ENCODE measurements at regions not wholly inside any gene's neighbourhood (a gene's known extent, or its start where the extent isn't known, plus 50 kb on each side); places are given as distances from the start of the nearest gene placed in this dataset.

DNA sequence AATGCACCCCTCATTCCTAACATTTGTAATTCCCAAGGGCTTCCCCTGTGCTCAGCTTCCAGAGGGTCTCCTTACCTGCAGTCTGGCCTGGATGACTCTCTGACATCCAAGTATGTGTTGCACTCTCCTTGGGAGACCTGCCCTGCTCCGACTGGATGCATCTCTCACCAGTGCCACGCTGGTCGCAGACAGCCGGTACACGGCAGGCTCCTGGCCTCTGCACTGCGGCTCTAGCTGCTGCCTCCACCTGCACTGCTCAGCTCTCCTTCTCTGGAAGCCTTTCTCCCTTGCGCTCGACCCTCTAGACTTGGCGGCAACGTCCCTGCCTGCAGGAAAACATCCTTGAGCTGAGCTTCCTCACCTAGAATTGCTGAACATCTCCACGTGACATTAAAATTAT is 685.9 kb downstream of the BRD1 start:
- Histone ChIP-seq H2BK120ac (ENCODE audit: low read depth, low read length) (no peak overlapping the region), H2BK5ac (ENCODE audit: low read depth, low read length, poor library complexity, severe bottlenecking) (no peak overlapping the region), H3K4me3 (ENCODE audit: insufficient read depth, low read depth, low read length) (no peak overlapping the region), H2AK9ac (replicated peaks; ENCODE audit: low read depth, low read length, poor library complexity) (no peak overlapping the region), H3K27me3 (ENCODE audit: control insufficient read depth, insufficient read depth, low read length) (no peaks in the 10 kb centered on the region), H3K79me1 (ENCODE audit: low read depth in 1 of 2, low read length in 2 of 2) (no peaks in the 10 kb centered on the region), H3K4me2 (ENCODE audit: low read depth, low read length) (no peak overlapping the region), H3K4ac (ENCODE audit: low read depth, low read length) (no peak overlapping the region), H2BK20ac (ENCODE audit: low read depth, low read length) (no peak overlapping the region), H4K5ac (ENCODE audit: low read depth, low read length) (no peak overlapping the region), H2AFZ (replicated peaks; ENCODE audit: low read length, poor library complexity) (no peak overlapping the region), H2BK15ac (ENCODE audit: low read depth, low read length) (no peak overlapping the region), H3K27ac (ENCODE audit: insufficient read depth, low read length) (no peak overlapping the region), H4K20me1 (ENCODE audit: insufficient read depth, low read length) (no peaks in the 10 kb centered on the region), H3K56ac (ENCODE audit: extremely low read depth, insufficient read depth, low read length) (no peak overlapping the region), H3K9me3 (ENCODE audit: control insufficient read depth, insufficient read depth, low read length) (peaks cover 37% of the 10 kb centered on the region), H3K14ac (replicated peaks; ENCODE audit: low read depth, low read length) (no peak overlapping the region), H3K9me1 (ENCODE audit: insufficient read depth, low read length) (no peaks in the 10 kb centered on the region), H4K8ac (ENCODE audit: low read depth in 2 of 2, low read length in 2 of 2) (no peak overlapping the region), H3K18ac (ENCODE audit: low read depth, low read length) (no peak overlapping the region), H4K91ac (ENCODE audit: insufficient read depth, low read depth, low read length) (no peak overlapping the region), H2AK5ac (ENCODE audit: low read depth, low read length) (no peak overlapping the region), H3K36me3 (ENCODE audit: control insufficient read depth, insufficient read depth, low read length) (no peaks in the 10 kb centered on the region), H3K23ac (ENCODE audit: low read depth, low read length) (no peak overlapping the region), H3K9ac (ENCODE audit: low read depth, low read length) (no peak overlapping the region), H3K4me1 (ENCODE audit: control insufficient read depth, insufficient read depth, low read length) (no peaks in the 10 kb centered on the region)
- ChIA-PET POLR2A (ENCODE audit: unreplicated experiment) (no interaction called here), CTCF (no interaction called here)
- TF ChIP-seq FOS (IDR thresholded peaks at IDR 0.05; ENCODE audit: low read depth, low read length) (no peak), CHD1 (IDR thresholded peaks at IDR 0.05; ENCODE audit: low read depth, low read length) (no peak), CEBPB (IDR thresholded peaks at IDR 0.05; ENCODE audit: low read depth, low read length) (no peak), RCOR1 (IDR thresholded peaks at IDR 0.05; ENCODE audit: insufficient replicate concordance, low read length) (no peak), POLR2A (IDR thresholded peaks at IDR 0.05; ENCODE audit: low read depth, low read length) (no peak), MAFK (IDR thresholded peaks at IDR 0.05; ENCODE audit: low read depth, low read length) (no peak), RAD21 (IDR thresholded peaks at IDR 0.05; ENCODE audit: low read length) (no peak), RFX5 (IDR thresholded peaks at IDR 0.05; ENCODE audit: low read depth, low read length) (no peak), CTCF (conservative IDR thresholded peaks at IDR 0.05; ENCODE audit: low read depth, low read length) (no peak), BHLHE40 (IDR thresholded peaks at IDR 0.05; ENCODE audit: low read depth, low read length) (no peak), MAZ (IDR thresholded peaks at IDR 0.05; ENCODE audit: borderline replicate concordance, low read depth, low read length) (no peak), NFE2L2 (IDR thresholded peaks at IDR 0.05; ENCODE audit: low read depth, low read length) (no peak), SMC3 (IDR thresholded peaks at IDR 0.05; ENCODE audit: low read depth, low read length) (no peak), MXI1 (IDR thresholded peaks at IDR 0.05; ENCODE audit: borderline replicate concordance, low read depth, low read length) (no peak)
- TF ChIP-seq, protein P1, sequence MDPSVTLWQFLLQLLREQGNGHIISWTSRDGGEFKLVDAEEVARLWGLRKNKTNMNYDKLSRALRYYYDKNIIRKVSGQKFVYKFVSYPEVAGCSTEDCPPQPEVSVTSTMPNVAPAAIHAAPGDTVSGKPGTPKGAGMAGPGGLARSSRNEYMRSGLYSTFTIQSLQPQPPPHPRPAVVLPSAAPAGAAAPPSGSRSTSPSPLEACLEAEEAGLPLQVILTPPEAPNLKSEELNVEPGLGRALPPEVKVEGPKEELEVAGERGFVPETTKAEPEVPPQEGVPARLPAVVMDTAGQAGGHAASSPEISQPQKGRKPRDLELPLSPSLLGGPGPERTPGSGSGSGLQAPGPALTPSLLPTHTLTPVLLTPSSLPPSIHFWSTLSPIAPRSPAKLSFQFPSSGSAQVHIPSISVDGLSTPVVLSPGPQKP (IDR thresholded peaks at IDR 0.05; ENCODE audit: borderline replicate concordance, low read depth, low read length) = no peak
- TF ChIP-seq, protein P2, sequence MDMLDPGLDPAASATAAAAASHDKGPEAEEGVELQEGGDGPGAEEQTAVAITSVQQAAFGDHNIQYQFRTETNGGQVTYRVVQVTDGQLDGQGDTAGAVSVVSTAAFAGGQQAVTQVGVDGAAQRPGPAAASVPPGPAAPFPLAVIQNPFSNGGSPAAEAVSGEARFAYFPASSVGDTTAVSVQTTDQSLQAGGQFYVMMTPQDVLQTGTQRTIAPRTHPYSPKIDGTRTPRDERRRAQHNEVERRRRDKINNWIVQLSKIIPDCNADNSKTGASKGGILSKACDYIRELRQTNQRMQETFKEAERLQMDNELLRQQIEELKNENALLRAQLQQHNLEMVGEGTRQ (IDR thresholded peaks at IDR 0.05; ENCODE audit: low read depth, low read length) = no peak
- dilution Hi-C loops (cut with HindIII; ENCODE audit: low sequenced_read_pairs, unreplicated experiment) = no loop called here
- intact Hi-C loops (cut with micrococcal nuclease) = no loop called here
- WGBS, 2 experiments (ENCODE audit: extremely low coverage in 2 of 2, insufficient read length in 1 of 2) = no CpG with 5 or more reads among the region's 11 CpGs
- BruUV-seq (replicated peaks) = no TSS peak
- no peak for ATAC-seq (ENCODE audit: low read depth)
- in situ Hi-C loops (cut with MboI; ENCODE audit: low sequenced_read_pairs) = no loop called here
- no peak for DNase-seq

Data from IMR-90 (cell line).